ENCODE measurements at regions not wholly inside any gene's neighbourhood (a gene's known extent, or its start where the extent isn't known, plus 50 kb on each side); places are given as distances from the start of the nearest gene placed in this dataset.

DNA sequence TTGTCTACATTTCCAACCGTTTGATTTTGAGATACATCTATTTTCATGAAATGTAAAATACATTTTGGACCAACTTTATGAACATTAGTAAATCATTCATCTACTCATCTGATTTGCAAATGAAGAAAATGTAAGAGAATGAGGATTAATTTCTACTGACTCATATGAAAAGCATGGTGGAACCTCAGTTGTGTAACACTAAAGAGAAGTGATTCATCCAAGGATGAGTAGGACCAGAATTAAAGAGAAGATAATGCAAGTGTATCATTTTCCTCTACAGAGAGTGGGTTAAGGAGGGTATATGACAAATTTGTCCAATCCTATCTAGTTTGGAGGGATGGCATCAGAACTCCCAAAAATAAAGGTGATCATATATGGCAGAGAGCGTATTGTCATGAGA lies 1967.6 kb downstream of the MRPL39 start:
- DNase-seq (ENCODE audit: insufficient read length, low spot score) (no peak), FAIRE-seq (no peak)
- no peak for TF ChIP-seq POU2F2 (IDR thresholded peaks at IDR 0.05; ENCODE audit: low read depth, low read length)
- TF ChIP-seq PAX5 (IDR thresholded peaks at IDR 0.05; ENCODE audit: insufficient read depth, low read length, severe bottlenecking) = no peak

- DNase-seq (ENCODE audit: insufficient read length, low spot score) (no peak), FAIRE-seq (no peak)
These were observed 1969.1 kb downstream of the MRPL39 start for GRCh38 chr21:23638131-23638695.

GRCh38 chr21:23633447-23633940 lies 1973.8 kb downstream of the MRPL39 start:
- no peak for TF ChIP-seq POLR2AphosphoS5 (IDR thresholded peaks at IDR 0.05; ENCODE audit: low read depth, low read length)
- no peak for DNase-seq (ENCODE audit: insufficient read length, low spot score)
- no peak for FAIRE-seq

More at GRCh38 chr21:23638131-23638695, 1969.1 kb downstream of the MRPL39 start:
- TF ChIP-seq POU2F2 (IDR thresholded peaks at IDR 0.05; ENCODE audit: low read depth, low read length) (no peak), SPI1 (IDR thresholded peaks at IDR 0.05; ENCODE audit: low read depth, low read length) (no peak), POLR2A (IDR thresholded peaks at IDR 0.05; ENCODE audit: low read depth, low read length) (no peak), PAX5 (IDR thresholded peaks at IDR 0.05; ENCODE audit: insufficient read depth, low read length, severe bottlenecking) (no peak), TAF1 (IDR thresholded peaks at IDR 0.05; ENCODE audit: low read depth, low read length) (no peak), POLR2AphosphoS5 (IDR thresholded peaks at IDR 0.05; ENCODE audit: low read depth, low read length) (no peak)

- no peak for TF ChIP-seq TAF1 (IDR thresholded peaks at IDR 0.05; ENCODE audit: low read depth, low read length)
- TF ChIP-seq POLR2AphosphoS5 (IDR thresholded peaks at IDR 0.05; ENCODE audit: low read depth, low read length) = no peak
- TF ChIP-seq POU2F2 (IDR thresholded peaks at IDR 0.05; ENCODE audit: low read depth, low read length) = no peak
- TF ChIP-seq POLR2A (IDR thresholded peaks at IDR 0.05; ENCODE audit: low read depth, low read length) = no peak
- TF ChIP-seq PAX5 (IDR thresholded peaks at IDR 0.05; ENCODE audit: insufficient read depth, low read length, severe bottlenecking) = no peak
- TF ChIP-seq SPI1 (IDR thresholded peaks at IDR 0.05; ENCODE audit: low read depth, low read length) = no peak
- no peak for FAIRE-seq
- no peak for DNase-seq (ENCODE audit: insufficient read length, low spot score)
These were observed 1983.0 kb downstream of the MRPL39 start for GRCh38 chr21:23624281-23624680.

- DNase-seq (ENCODE audit: insufficient read length, low spot score) (no peak), FAIRE-seq (no peak)
- TF ChIP-seq SPI1 (IDR thresholded peaks at IDR 0.05; ENCODE audit: low read depth, low read length) (no peak), POLR2A (IDR thresholded peaks at IDR 0.05; ENCODE audit: low read depth, low read length) (no peak), POU2F2 (IDR thresholded peaks at IDR 0.05; ENCODE audit: low read depth, low read length) (no peak), POLR2AphosphoS5 (IDR thresholded peaks at IDR 0.05; ENCODE audit: low read depth, low read length) (no peak), TAF1 (IDR thresholded peaks at IDR 0.05; ENCODE audit: low read depth, low read length) (no peak), PAX5 (IDR thresholded peaks at IDR 0.05; ENCODE audit: insufficient read depth, low read length, severe bottlenecking) (no peak)
These were observed 1994.3 kb downstream of the MRPL39 start for GRCh38 chr21:23613014-23613413.

DNA sequence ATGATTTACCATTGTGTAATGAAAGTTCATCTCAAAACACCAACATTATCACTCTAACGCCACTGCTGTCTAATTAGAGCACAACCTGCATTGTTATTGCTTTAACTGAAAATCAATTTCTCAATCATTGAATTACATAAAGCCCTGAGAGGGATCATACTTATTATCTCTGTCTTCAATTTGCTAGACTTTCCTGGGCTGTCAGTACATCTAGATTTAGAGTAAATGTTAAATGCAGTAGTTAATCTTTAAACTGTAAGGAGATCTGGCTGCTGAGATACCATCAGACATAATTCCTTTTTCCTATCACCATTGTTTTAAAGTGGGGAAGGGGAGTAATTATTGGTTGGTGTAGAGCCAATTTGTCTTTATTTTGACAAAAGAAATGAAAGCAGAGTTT lies 1995.1 kb downstream of the MRPL39 start:
- TF ChIP-seq POLR2A (IDR thresholded peaks at IDR 0.05; ENCODE audit: low read depth, low read length) (no peak), POLR2AphosphoS5 (IDR thresholded peaks at IDR 0.05; ENCODE audit: low read depth, low read length) (no peak), POU2F2 (IDR thresholded peaks at IDR 0.05; ENCODE audit: low read depth, low read length) (no peak), SPI1 (IDR thresholded peaks at IDR 0.05; ENCODE audit: low read depth, low read length) (no peak), PAX5 (IDR thresholded peaks at IDR 0.05; ENCODE audit: insufficient read depth, low read length, severe bottlenecking) (no peak), TAF1 (IDR thresholded peaks at IDR 0.05; ENCODE audit: low read depth, low read length) (no peak)
- no peak for DNase-seq (ENCODE audit: insufficient read length, low spot score)
- no peak for FAIRE-seq

DNA sequence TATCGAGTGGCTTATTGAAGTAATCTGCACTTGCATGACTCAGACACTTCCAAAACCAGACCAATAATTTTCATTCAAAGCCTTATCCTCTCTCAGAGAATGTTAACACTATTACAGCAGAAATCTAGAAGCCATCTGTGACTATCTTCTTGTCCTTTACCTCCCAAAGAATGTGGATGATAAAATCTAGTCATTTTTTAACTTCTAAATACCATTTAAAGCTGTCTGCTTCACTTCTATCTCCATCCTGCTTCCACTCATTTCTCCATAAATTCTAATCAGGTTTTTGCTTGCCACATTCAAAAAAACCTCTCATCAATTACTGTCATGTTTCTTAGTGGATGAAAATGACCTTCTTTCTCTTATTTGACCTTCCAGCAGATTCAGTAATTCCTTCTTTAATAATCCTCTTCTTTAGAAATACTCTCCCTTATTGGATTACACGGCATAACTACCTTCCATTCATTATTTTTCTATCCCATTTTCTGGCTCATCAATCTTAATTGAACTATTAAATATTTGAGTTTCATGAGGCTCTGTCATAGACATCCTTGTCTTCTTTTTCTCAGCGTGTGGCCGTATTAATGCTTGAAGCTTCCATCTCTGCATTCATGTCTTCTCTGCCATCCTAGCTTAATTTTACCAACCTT lies 1999.4 kb downstream of the MRPL39 start:
- TF ChIP-seq POLR2AphosphoS5 (IDR thresholded peaks at IDR 0.05; ENCODE audit: low read depth, low read length) (no peak), POU2F2 (IDR thresholded peaks at IDR 0.05; ENCODE audit: low read depth, low read length) (no peak), TAF1 (IDR thresholded peaks at IDR 0.05; ENCODE audit: low read depth, low read length) (no peak), POLR2A (IDR thresholded peaks at IDR 0.05; ENCODE audit: low read depth, low read length) (no peak), SPI1 (IDR thresholded peaks at IDR 0.05; ENCODE audit: low read depth, low read length) (no peak), PAX5 (IDR thresholded peaks at IDR 0.05; ENCODE audit: insufficient read depth, low read length, severe bottlenecking) (no peak)

GRCh38 chr21:23601549-23601948 lies 2005.7 kb downstream of the MRPL39 start:
- FAIRE-seq = no peak
- no peak for TF ChIP-seq POLR2A (IDR thresholded peaks at IDR 0.05; ENCODE audit: low read depth, low read length)
- TF ChIP-seq TAF1 (IDR thresholded peaks at IDR 0.05; ENCODE audit: low read depth, low read length) = no peak
- no peak for TF ChIP-seq SPI1 (IDR thresholded peaks at IDR 0.05; ENCODE audit: low read depth, low read length)
- TF ChIP-seq POU2F2 (IDR thresholded peaks at IDR 0.05; ENCODE audit: low read depth, low read length) = no peak
- TF ChIP-seq PAX5 (IDR thresholded peaks at IDR 0.05; ENCODE audit: insufficient read depth, low read length, severe bottlenecking) = no peak
- no peak for TF ChIP-seq POLR2AphosphoS5 (IDR thresholded peaks at IDR 0.05; ENCODE audit: low read depth, low read length)
- no peak for DNase-seq (ENCODE audit: insufficient read length, low spot score)

More for the DNA sequence above, 1999.4 kb downstream of the MRPL39 start:
- FAIRE-seq (no peak), DNase-seq (ENCODE audit: insufficient read length, low spot score) (no peak)

DNA sequence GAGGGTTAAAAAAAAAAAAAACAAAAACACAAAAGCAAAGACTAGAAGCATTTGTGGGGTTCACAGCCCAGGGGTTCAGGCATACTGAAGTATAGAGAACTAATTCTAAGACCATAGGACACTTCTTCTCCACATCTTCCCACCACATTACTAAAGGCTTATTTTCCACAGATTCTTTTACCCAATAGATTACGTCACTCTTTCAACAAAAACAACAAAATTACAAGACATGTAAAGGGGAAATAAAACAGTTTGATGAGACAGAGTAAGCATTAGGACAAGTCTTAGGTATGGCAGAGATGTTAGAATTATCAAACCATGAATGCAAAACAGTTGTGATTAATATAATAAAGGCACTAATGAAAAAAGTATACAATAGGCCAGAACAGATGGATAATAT lies 2013.7 kb downstream of the MRPL39 start:
- DNase-seq (ENCODE audit: insufficient read length, low spot score) (no peak), FAIRE-seq (no peak)
- no peak for TF ChIP-seq PAX5 (IDR thresholded peaks at IDR 0.05; ENCODE audit: insufficient read depth, low read length, severe bottlenecking)
- TF ChIP-seq POU2F2 (IDR thresholded peaks at IDR 0.05; ENCODE audit: low read depth, low read length) = no peak
- no peak for TF ChIP-seq POLR2A (IDR thresholded peaks at IDR 0.05; ENCODE audit: low read depth, low read length)
- no peak for TF ChIP-seq SPI1 (IDR thresholded peaks at IDR 0.05; ENCODE audit: low read depth, low read length)
- TF ChIP-seq TAF1 (IDR thresholded peaks at IDR 0.05; ENCODE audit: low read depth, low read length) = no peak
- no peak for TF ChIP-seq POLR2AphosphoS5 (IDR thresholded peaks at IDR 0.05; ENCODE audit: low read depth, low read length)

DNA sequence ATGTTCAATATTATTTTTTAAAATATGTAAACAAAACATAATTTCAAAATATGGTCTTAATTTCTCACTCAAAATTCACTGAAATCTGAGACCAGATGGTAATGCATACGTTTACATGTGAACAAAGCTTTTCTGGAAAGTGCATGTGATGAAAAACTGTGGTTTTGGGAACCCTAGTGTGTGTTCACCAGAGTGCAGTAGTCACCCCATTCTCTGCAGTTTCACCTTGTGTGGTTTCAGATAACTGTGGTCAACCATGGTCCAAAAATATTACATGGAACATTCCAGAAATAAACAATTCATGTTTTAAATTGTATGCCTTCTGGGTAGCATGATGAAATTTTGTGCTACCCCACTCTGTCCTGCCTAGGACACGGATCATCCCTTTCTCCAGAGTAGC lies 2021.9 kb downstream of the MRPL39 start:
- DNase-seq (ENCODE audit: insufficient read length, low spot score) (no peak), FAIRE-seq (no peak)
- TF ChIP-seq POLR2A (IDR thresholded peaks at IDR 0.05; ENCODE audit: low read depth, low read length) = no peak
- TF ChIP-seq POU2F2 (IDR thresholded peaks at IDR 0.05; ENCODE audit: low read depth, low read length) = no peak
- TF ChIP-seq SPI1 (IDR thresholded peaks at IDR 0.05; ENCODE audit: low read depth, low read length) = no peak
- no peak for TF ChIP-seq TAF1 (IDR thresholded peaks at IDR 0.05; ENCODE audit: low read depth, low read length)
- no peak for TF ChIP-seq PAX5 (IDR thresholded peaks at IDR 0.05; ENCODE audit: insufficient read depth, low read length, severe bottlenecking)
- TF ChIP-seq POLR2AphosphoS5 (IDR thresholded peaks at IDR 0.05; ENCODE audit: low read depth, low read length) = no peak
